ENCODE measurements at regions not wholly inside any gene's neighbourhood (a gene's known extent, or its start where the extent isn't known, plus 50 kb on each side); places are given as distances from the start of the nearest gene placed in this dataset.
"Not testable (repeated sequence)": the region's sequence is repeated elsewhere in the genome, so short reads cannot be mapped to it uniquely, and the experiment has no call there.

- no peak for DNase-seq
These were observed 212.5 kb downstream of the TOMM20 start for GRCh38 chr1:234915924-234916675.

- no peak for DNase-seq
These were observed 213.9 kb downstream of the TOMM20 start for GRCh38 chr1:234914606-234915290.

- no peak for DNase-seq
These were observed 214.9 kb downstream of the TOMM20 start for GRCh38 chr1:234913771-234914170.

- no peak for DNase-seq
These were observed 215.4 kb downstream of the TOMM20 start for GRCh38 chr1:234913278-234913649.

- no peak for DNase-seq
These were observed 215.9 kb downstream of the TOMM20 start for GRCh38 chr1:234912548-234913277.

GRCh38 chr1:234911787-234912186 is 216.8 kb downstream of the TOMM20 start:
- peak; percentile 56 for DNase-seq

- not testable (repeated sequence) for DNase-seq
These were observed 217.5 kb downstream of the TOMM20 start for GRCh38 chr1:234911136-234911535.

- DNase-seq = no peak
These were observed 218.8 kb downstream of the TOMM20 start for GRCh38 chr1:234909851-234910250.

- no peak for DNase-seq
These were observed 219.3 kb downstream of the TOMM20 start for GRCh38 chr1:234909307-234909810.

- DNase-seq = no peak
These were observed 220.1 kb downstream of the TOMM20 start for GRCh38 chr1:234908571-234908970.

GRCh38 chr1:234907940-234908405 is 220.7 kb downstream of the TOMM20 start:
- no peak for DNase-seq

GRCh38 chr1:234907208-234907939 is 221.3 kb downstream of the TOMM20 start:
- no peak for DNase-seq

- no peak for DNase-seq
These were observed 222.0 kb downstream of the TOMM20 start for GRCh38 chr1:234906654-234907053.

- DNase-seq = no peak
These were observed 225.7 kb downstream of the TOMM20 start for GRCh38 chr1:234902774-234903547.

- no peak for DNase-seq
These were observed 227.1 kb downstream of the TOMM20 start for GRCh38 chr1:234901491-234902049.

GRCh38 chr1:234900595-234900994 is 228.0 kb downstream of the TOMM20 start:
- DNase-seq = no peak

- no peak for DNase-seq
These were observed 228.9 kb downstream of the TOMM20 start for GRCh38 chr1:234899730-234900072.

- no peak for DNase-seq
These were observed 229.5 kb downstream of the TOMM20 start for GRCh38 chr1:234899041-234899729.

GRCh38 chr1:234898455-234899033 is 230.1 kb downstream of the TOMM20 start:
- DNase-seq = no peak

- no peak for DNase-seq
These were observed 230.7 kb downstream of the TOMM20 start for GRCh38 chr1:234897754-234898454.

All from central memory CD4-positive, alpha-beta T cell (primary cell).